CD4-positive, alpha-beta T cell treated with Interleukin-6 for 4 hours (primary cell): ENCODE measurements at regions not wholly inside any gene's neighbourhood (a gene's known extent, or its start where the extent isn't known, plus 50 kb on each side); places are given as distances from the start of the nearest gene placed in this dataset.

Experiments
- DNase-seq: peaks from one replicate; pipeline ENCODE4 v3.0.0-alpha.2; 2020; ENCODE audit warnings: mixed read lengths

DNA sequence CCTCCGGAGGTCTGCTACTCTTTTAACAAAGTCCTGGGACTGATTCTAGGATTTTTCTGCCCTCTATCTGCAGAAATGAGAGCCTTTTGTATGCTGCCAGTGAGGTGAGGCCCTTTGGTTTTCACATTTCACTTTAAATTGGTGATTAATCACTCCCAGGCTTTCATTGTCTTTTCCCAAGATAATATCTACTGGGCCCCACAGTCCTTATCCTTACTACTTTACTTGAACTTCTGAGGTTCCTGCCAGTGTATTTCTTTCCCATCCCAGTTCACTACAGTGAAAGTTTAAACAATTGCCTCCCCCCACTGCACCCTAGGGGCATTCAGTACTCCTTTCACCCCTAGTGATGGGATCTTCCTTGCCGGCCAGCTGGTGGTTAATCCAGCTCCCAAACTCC lies 127.4 kb upstream of the INHBA start:
- DNase-seq: no peak

GRCh38 chr7:41828911-41829310 lies 126.0 kb upstream of the INHBA start:
- no peak for DNase-seq

DNA sequence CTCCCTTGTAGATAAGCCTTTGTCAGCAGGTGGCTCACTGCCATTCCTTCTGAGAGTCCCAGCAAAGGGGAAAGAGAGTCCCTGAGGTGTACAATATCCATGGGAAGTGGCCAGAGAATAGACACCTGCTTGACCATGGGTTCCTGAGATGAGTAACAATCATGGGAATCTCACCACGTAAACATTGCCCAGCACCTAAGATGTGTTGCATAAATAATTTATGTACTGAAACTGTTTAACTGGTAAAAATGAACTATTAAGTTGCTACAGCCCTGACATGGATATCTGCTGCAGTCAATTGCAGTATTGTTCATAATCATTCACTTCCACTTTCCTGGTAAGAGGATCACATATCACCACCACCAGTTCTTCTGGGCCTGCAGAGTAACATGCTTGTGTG lies 123.8 kb upstream of the INHBA start:
- DNase-seq: no peak

DNA sequence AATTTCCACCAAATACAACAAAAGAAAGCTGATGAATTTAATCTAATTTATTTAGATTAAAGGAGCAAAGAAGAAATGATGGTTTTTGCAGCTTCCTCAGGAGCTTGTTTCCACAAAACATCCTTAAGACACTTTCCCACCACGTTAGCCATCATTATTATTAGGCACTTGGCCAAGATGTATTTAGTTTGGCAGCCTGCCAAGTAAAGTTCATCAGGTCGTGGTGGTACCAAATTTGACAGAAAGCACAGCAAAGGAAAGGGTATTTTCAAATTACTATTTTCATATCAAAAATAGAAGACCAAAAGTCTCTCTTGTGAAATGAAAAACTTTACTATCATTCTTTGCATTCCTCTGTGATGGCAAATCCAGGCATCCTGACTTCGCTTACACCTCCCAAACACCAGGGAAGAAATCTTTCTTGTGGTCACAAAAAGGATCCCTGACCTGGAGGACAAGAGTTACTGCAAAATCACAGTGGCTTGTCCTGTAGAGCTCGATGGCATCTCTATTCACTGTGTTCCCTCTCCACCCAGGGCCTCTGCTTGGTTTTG lies 123.1 kb upstream of the INHBA start:
- no peak for DNase-seq

DNA sequence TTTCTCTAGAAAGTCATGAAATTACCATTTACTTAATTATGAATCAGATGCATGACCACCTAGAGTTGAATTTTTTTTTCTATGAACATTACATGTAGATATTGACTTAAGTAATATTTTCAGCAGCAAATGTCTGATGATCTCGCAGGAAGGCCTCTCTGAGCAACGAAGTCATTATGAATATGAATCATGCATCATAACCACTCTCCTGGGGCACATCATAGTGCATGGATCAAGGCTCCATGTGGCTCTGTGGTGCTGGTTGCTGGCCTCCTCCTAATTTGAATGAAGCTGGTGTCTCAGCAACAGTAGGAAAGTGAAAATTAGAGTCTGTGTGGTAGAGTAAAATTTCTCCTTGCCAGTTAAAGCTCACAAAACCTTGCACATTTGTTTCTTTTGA lies 121.4 kb upstream of the INHBA start:
- DNase-seq: no peak

- DNase-seq: no peak
Observed at GRCh38 chr7:41822259-41822817, 119.4 kb upstream of the INHBA start.

- no peak for DNase-seq
Observed at GRCh38 chr7:41821521-41822213, 118.8 kb upstream of the INHBA start.

GRCh38 chr7:41820111-41820671 lies 117.3 kb upstream of the INHBA start:
- DNase-seq: no peak

GRCh38 chr7:41819645-41820044 lies 116.8 kb upstream of the INHBA start:
- DNase-seq: no peak

GRCh38 chr7:41818765-41819398 lies 116.0 kb upstream of the INHBA start:
- no peak for DNase-seq

DNA sequence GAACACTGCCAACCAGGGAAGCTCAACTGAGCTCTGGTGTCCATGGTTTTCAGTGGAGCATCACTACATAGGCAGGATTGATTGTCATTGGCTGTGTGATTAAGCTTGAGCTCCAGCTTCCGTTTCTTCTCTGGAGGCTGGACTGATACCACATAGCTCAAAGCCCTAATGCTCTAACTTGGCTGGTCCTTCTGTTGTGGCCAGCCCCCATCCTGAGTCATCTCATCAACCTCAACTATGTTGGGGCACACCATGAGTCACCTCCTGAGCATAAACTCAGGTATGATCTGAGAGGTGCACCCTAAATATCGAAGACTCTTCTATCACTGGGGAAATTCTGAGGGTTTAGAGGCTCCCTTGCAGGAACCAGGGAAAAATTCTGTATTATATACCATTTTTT lies 114.5 kb upstream of the INHBA start:
- DNase-seq: no peak

GRCh38 chr7:41816111-41816510 lies 113.2 kb upstream of the INHBA start:
- no peak for DNase-seq

DNA sequence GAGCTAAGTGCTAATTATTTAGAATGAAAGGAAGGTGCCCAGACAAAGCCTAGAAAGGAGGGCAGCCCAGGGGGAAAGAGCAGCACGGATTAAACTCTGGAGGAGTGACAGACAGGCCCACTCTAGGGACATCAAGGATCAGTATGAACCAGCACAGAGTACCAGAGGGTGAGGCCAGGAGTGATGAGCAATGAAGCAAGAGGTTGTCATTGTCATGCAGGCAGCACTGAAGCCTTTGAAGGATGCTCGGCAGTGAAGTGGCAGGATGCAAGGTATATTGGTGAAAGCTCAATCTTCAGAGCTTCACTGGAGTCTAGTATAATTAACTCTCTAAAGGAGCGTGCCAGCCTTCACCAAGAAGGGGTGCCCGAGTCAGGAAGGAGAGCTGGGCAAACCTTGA lies 112.0 kb upstream of the INHBA start:
- no peak for DNase-seq

GRCh38 chr7:41813286-41813685 lies 110.4 kb upstream of the INHBA start:
- DNase-seq: no peak

DNA sequence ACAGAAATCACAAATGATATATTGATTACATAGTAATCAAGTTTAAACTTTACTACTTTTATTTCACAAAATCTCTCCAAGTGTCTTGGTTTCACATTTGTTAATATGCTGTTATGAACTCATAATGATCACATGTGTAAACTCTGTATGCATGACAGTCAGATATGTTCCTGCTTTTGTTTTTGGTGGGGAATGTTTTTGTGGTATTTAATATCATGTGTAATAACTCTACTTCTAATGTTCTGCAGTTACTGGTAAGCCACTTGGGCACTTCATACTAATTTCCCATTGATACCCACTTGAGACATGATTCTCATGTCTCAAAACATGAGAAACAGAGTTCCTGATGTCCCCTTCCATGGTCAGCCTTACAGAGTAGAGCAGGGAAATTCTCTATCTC lies 109.1 kb upstream of the INHBA start:
- DNase-seq: no peak

DNA sequence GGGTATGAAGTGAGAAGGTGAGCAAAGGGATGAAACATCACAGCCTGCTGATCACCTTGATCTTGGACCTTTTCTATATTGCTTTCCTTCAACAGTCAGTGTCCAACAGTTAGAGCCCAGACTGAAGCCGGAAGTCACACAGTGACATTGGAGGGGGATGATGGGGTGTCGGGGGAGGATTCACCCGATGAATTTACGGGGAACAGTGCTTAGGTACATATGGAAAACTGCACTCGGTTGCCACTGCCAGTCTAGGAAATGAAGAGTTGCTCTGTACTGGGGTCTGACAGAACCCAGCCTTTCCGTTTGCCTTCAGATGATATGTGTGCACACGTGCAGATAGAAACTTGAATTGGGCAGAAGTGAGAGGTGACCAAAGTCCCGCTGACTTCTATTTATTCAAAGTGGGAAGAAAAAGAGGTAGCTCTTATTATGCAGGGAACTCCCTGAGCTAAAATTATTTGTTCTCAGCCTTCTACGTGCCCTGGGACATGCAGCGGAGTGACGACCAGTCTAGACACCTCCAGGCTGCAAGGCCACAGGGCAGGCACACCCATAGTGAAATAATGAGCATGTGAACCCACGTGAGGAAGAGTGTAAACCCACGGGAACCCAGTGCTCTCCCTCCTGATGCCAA lies 107.2 kb upstream of the INHBA start:
- DNase-seq: no peak

DNA sequence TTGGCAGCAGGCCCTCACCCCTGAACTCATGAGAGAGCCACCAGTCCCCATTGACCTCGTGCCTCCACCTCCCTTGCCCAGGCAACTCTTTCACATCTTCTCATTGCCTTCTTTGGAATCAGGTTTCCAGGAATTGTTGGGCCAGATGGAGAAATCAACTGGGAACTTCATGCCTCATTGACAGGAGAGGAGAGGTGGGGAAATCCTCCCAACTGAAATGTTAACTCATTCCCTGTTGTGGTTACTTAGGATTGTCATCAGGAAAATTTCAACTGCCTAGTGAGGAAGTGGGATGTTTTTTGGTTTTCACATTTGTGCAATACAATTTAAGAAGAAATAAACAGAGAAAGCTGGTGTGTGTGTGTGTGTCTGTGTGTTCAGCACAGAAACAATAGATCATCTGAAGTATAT lies 106.6 kb upstream of the INHBA start:
- DNase-seq: no peak

- no peak for DNase-seq
Observed at GRCh38 chr7:41809116-41809515, 106.2 kb upstream of the INHBA start.

- DNase-seq: no peak
Observed at GRCh38 chr7:41808541-41808940, 105.7 kb upstream of the INHBA start.

- DNase-seq: no peak
Observed at GRCh38 chr7:41803569-41803968, 100.7 kb upstream of the INHBA start.

GRCh38 chr7:41796331-41796730 lies 93.4 kb upstream of the INHBA start:
- no peak for DNase-seq

DNA sequence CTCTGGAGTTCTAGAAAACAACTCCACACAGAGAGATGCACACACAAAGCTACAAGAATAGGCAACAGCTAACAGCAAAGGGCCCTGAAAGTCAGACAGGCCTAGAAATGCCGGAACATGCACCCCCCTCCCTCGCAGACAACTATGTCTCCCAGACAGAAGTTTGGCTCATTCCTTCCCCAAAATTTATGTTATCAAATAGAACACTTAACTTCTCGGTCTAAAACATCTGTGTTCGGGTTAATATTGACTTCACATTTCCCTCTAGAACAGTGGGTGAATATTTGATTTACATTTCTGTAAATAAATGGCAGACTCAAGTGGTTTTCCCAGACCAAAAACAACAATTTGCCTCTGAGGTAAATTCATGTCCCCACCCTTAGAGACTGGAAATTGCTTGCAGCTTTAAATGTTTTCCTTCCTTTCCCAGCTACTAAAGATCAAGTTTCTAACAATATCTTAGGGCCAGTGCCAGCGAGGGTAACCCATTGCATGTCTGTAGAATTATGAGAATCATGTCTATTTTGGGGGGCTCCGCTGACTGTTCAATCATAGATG lies 92.5 kb upstream of the INHBA start:
- no peak for DNase-seq

DNA sequence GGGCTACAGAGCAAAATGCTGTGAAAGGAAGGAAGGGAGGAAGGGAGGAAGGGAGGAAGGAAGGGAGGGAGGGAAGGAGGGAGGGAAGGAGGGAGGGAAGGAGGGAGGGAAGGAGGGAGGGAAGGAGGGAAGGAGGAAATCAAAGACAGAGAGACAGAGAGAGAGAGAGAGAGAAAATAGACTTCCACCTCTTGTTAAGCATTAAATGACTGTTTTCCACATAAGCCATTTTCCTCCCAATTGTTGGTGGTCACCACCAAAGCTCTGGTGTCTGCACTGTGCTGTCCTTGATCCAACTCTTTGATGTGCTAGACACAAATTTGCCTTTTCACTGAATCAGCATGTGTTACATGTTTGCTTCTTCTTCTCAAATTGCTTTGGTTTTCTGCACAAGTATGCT lies 90.7 kb upstream of the INHBA start:
- DNase-seq: no peak
